ENCODE measurements at regions not wholly inside any gene's neighbourhood (a gene's known extent, or its start where the extent isn't known, plus 50 kb on each side); places are given as distances from the start of the nearest gene placed in this dataset.

DNA sequence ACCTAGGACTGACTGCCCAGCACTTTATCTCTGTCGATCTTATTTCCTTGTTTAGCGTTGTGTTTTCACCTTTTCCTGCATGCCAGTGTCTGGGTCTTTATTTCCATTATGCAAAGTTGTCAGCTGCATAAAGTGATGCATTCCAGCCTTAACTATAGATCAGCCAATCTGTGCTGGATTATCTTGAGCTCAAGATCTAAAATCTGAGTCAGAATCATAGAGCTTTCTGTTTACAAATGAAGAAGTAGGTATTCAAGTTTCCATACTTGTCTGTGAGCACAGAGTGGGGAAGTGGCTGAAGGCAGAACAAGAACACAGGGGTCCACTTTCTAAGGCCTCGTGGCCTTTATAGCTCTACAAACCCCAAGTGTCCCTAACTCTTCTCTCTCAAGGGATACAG is 82.4 kb upstream of the PLCL2 start:
- ATAC-seq (no peak), DNase-seq (ENCODE audit: extremely low read depth in 1 of 4, low spot score in 3 of 4) (no peak), FAIRE-seq (no peak)
- Histone ChIP-seq H3K36me3 (ENCODE audit: control insufficient read depth, insufficient read depth, low read length) (no peaks in the 10 kb centered on the region), H3K4me2 (ENCODE audit: insufficient read depth, low read length) (no peak overlapping the region), H3K27ac (ENCODE audit: extremely low read depth, low read depth, low read length) (no peak overlapping the region), H3K9ac (ENCODE audit: insufficient read depth in 1 of 2, low read depth in 2 of 2, low read length in 2 of 2) (no peak overlapping the region), H3K9me3 (replicated peaks; ENCODE audit: control insufficient read depth, insufficient read depth, low read depth, low read length) (no peaks in the 10 kb centered on the region), H3K27me3 (ENCODE audit: control insufficient read depth in 2 of 2, insufficient read depth in 2 of 2, low read length in 2 of 2) (no peaks in the 10 kb centered on the region), H2AFZ (ENCODE audit: low read depth, low read length) (no peak overlapping the region), H3K9me1 (ENCODE audit: control insufficient read depth, insufficient read depth, low read length) (no peaks in the 10 kb centered on the region), H4K20me1 (replicated peaks; ENCODE audit: control insufficient read depth, insufficient read depth, low read length) (no peaks in the 10 kb centered on the region), H3K4me3 (no peak overlapping the region), H3K79me2 (ENCODE audit: control insufficient read depth, insufficient read depth, low read length) (no peaks in the 10 kb centered on the region), H3K4me1 (replicated peaks in 1 of 2; ENCODE audit: control insufficient read depth in 2 of 2, insufficient read depth in 2 of 2, low read length in 2 of 2) (no peaks in the 10 kb centered on the region)
- in situ Hi-C loops (cut with MboI) = no loop called here
- 0% methylated on average over 3 of the region's 3 CpGs for WGBS (ENCODE audit: insufficient coverage, low coverage, missing lambda C conversion rate)
- POLR2A ChIA-PET = interaction anchor here (0.7 kb wide), 1 partner anchor 402 kb away, joined by 3 read pairs; no protein-coding TSS in a partner anchor
- intact Hi-C loops (cut with micrococcal nuclease) = no loop called here
- CTCF ChIA-PET (ENCODE audit: low intra/inter-chr PET ratio) = no interaction called here
- no TSS peak for BruUV-seq (replicated peaks)
- TF ChIP-seq ZKSCAN3 (CRISPR knock-in tag; IDR thresholded peaks at IDR 0.05) (no peak), DACH1 (IDR thresholded peaks at IDR 0.05; ENCODE audit: partially characterized antibody) (no peak), PYGO2 (tag; IDR thresholded peaks at IDR 0.05) (no peak), E2F5 (CRISPR knock-in tag; IDR thresholded peaks at IDR 0.05) (no peak), ZNF121 (CRISPR knock-in tag; conservative IDR thresholded peaks at IDR 0.05) (no peak), SIX5 (IDR thresholded peaks at IDR 0.05; ENCODE audit: borderline replicate concordance in 1 of 2, insufficient read depth in 1 of 2, low read depth in 1 of 2, low read length in 2 of 2) (no peak), ZNF592 (IDR thresholded peaks at IDR 0.05) (no peak), RCOR1 (IDR thresholded peaks at IDR 0.05; ENCODE audit: borderline replicate concordance in 1 of 2, low read depth in 2 of 2, low read length in 2 of 2) (no peak), NFXL1 (CRISPR knock-in tag; IDR thresholded peaks at IDR 0.05) (no peak), MITF (IDR thresholded peaks at IDR 0.05) (no peak), ZC3H11A (IDR thresholded peaks at IDR 0.05; ENCODE audit: low read depth, low read length) (no peak), ZNF780A (CRISPR knock-in tag; IDR thresholded peaks at IDR 0.05) (no peak), HDAC8 (tag; IDR thresholded peaks at IDR 0.05) (no peak), PHTF2 (CRISPR knock-in tag; IDR thresholded peaks at IDR 0.05) (no peak), FOXK2 (conservative IDR thresholded peaks at IDR 0.05 in 1 of 2, IDR thresholded peaks at IDR 0.05 in 1 of 2; ENCODE audit: low read depth in 2 of 2) (no peak), PRPF4 (IDR thresholded peaks at IDR 0.05; ENCODE audit: insufficient read depth, low read depth, low read length, poor library complexity, severe bottlenecking) (no peak), ZNF551 (CRISPR knock-in tag; IDR thresholded peaks at IDR 0.05) (no peak)
- TF ChIP-seq, protein P1, sequence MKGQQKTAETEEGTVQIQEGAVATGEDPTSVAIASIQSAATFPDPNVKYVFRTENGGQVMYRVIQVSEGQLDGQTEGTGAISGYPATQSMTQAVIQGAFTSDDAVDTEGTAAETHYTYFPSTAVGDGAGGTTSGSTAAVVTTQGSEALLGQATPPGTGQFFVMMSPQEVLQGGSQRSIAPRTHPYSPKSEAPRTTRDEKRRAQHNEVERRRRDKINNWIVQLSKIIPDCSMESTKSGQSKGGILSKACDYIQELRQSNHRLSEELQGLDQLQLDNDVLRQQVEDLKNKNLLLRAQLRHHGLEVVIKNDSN (CRISPR knock-in tag; IDR thresholded peaks at IDR 0.05) = no peak

Data from K562 (cell line).